ENCODE measurements at regions not wholly inside any gene's neighbourhood (a gene's known extent, or its start where the extent isn't known, plus 50 kb on each side); places are given as distances from the start of the nearest gene placed in this dataset.

GRCh38 chrX:36804066-36804465 is 204.1 kb upstream of the FAM47C start:
- Histone ChIP-seq H3K4me1 (ENCODE audit: insufficient read depth, low read length) (no peaks in the 10 kb centered on the region), H3K4ac (ENCODE audit: low read depth, low read length) (no peak overlapping the region)
- no peak for TF ChIP-seq CTCF (conservative IDR thresholded peaks at IDR 0.05)

More at GRCh38 chrX:36804066-36804465, 204.1 kb upstream of the FAM47C start:
- Mint-ChIP-seq H3K27ac (no peak overlapping the region; a peak in 1 of 7 replicates), H3K4me1 (peaks cover 5 to 7% of the 10 kb centered on the region in 2 experiments), H3K27me3 (ENCODE audit: low read depth) (no peaks in the 10 kb centered on the region), H3K9me3 (peaks cover 45 to 49% of the 10 kb centered on the region in 2 experiments), H3K36me3 (ENCODE audit: insufficient read depth in 1 of 3, low read depth in 3 of 3) (peaks cover 0 to 2% (median 0%) of the 10 kb centered on the region in 3 experiments; a peak in 2 of 7 replicates), H3K4me3 (no peak overlapping the region)
- Histone ChIP-seq H3K14ac (ENCODE audit: insufficient read depth, low read length) (no peak overlapping the region), H2BK120ac (ENCODE audit: low read depth, low read length, poor library complexity, severe bottlenecking) (no peak overlapping the region), H4K20me1 (ENCODE audit: control insufficient read depth, insufficient read depth, insufficient read length) (no peaks in the 10 kb centered on the region), H3K9me3 (ENCODE audit: control insufficient read depth, low read depth, low read length) (peaks cover 7% of the 10 kb centered on the region), H2BK20ac (ENCODE audit: low read depth, low read length, poor library complexity, severe bottlenecking) (no peak overlapping the region), H4K5ac (ENCODE audit: insufficient read length, low read depth, low read length) (no peak overlapping the region), H2AK5ac (ENCODE audit: insufficient read length, low read length) (no peak overlapping the region), H4K8ac (replicated peaks; ENCODE audit: insufficient read length, low read depth, low read length) (no peak overlapping the region), H2AFZ (ENCODE audit: low read length) (no peak overlapping the region), H3K79me2 (ENCODE audit: insufficient read depth, low read length) (no peaks in the 10 kb centered on the region), H3K56ac (ENCODE audit: insufficient read length, low read depth, low read length) (no peak overlapping the region), H2BK12ac (ENCODE audit: insufficient read length, low read depth, low read length) (no peak overlapping the region), H3K27ac (ENCODE audit: insufficient read length, low read depth, low read length) (no peak overlapping the region), H3K23ac (ENCODE audit: insufficient read length, low read depth, low read length) (no peak overlapping the region), H3T11ph (ENCODE audit: low read length) (no peak overlapping the region), H3K4me2 (ENCODE audit: insufficient read depth, insufficient read length, low read length) (no peak overlapping the region), H2BK15ac (ENCODE audit: low read depth, low read length) (no peak overlapping the region), H3K27me3 (ENCODE audit: insufficient read depth, low read length) (no peaks in the 10 kb centered on the region), H3K18ac (ENCODE audit: insufficient read length, low read depth, low read length) (no peak overlapping the region), H4K91ac (ENCODE audit: insufficient read length, low read depth, low read length) (no peak overlapping the region), H3K9ac (ENCODE audit: extremely low read depth, insufficient read length, low read length) (no peak overlapping the region), H3K79me1 (ENCODE audit: insufficient read depth, low read depth, low read length, poor library complexity, severe bottlenecking) (no peaks in the 10 kb centered on the region), H2BK5ac (ENCODE audit: insufficient read length, low read length) (no peak overlapping the region), H3K23me2 (ENCODE audit: insufficient read length, low read depth, low read length, poor library complexity, severe bottlenecking) (no peaks in the 10 kb centered on the region)
- no peak for DNase-seq
- no CpG with 5 or more reads among the region's 6 CpGs for WGBS (ENCODE audit: extremely low coverage, insufficient read length, low lambda C conversion rate)

All from H9 (cell line).